HepG2 (cell line): ENCODE measurements at regions not wholly inside any gene's neighbourhood (a gene's known extent, or its start where the extent isn't known, plus 50 kb on each side); places are given as distances from the start of the nearest gene placed in this dataset.

Source experiments
- ATAC-seq: fragments of 200-7000 bp; cut with Tn5 transposase; 3 replicates; pipeline ENCODE4 v1.9.1; 2020; ENCODE audit warnings: mild to moderate bottlenecking, moderate library complexity
- BruUV-seq: library from RNA; stranded (reverse); fragments of 400-500 nt; replicated peaks from 2 replicates; lab custom pipeline; 2021; lab: Mats Ljungman, UMichigan
- CTCF ChIA-PET: fragments of 300-600 bp; formaldehyde crosslinking; extraction: SDS; loops from one replicate; lab custom pipeline; 2021; ENCODE audit warnings: low total read pairs, inconsistent platforms, low intra/inter-chr PET ratio; lab: Yijun Ruan, JAX
- POLR2A ChIA-PET: fragments of 350-600 bp; sonication (Branson Sonifier 250); formaldehyde crosslinking; loops from one replicate; lab custom pipeline; 2020; ENCODE audit warnings: antibody characterized with exemption, inconsistent platforms; lab: Yijun Ruan, JAX
- DNase-seq: peaks from one replicate; pipeline ENCODE4 v3.0.0-alpha.2; 2015; ENCODE audit warnings: low spot score
- FAIRE-seq: peaks from 3 replicates; lab custom pipeline; 2011; peaks lifted over from hg19 to GRCh38; lab: Jason Lieb, UNC
- H2AFZ ChIP-seq: one replicate; pipeline ENCODE4 v1.6.1; 2011; ENCODE audit warnings: low read length, inconsistent platforms
- H3K27ac ChIP-seq: fragments of 300-600 bp; 3 replicates; pipeline ENCODE4 v1.8.0; 2011; ENCODE audit warnings: mixed run types, mild to moderate bottlenecking, mixed read lengths, low read length, inconsistent platforms; ENCODE audit not compliant: insufficient read depth; ENCODE audit errors: extremely low read length
- H3K27me3 ChIP-seq, 2 experiments: fragments of 200-600 bp in 1 of 2; 2 replicates in 1 of 2; 3 replicates in 1 of 2; pipeline versions ENCODE4 v1.6.0 to v1.8.0; 2011; ENCODE audit warnings: low read length in 2 of 2, mild to moderate bottlenecking in 2 of 2, moderate library complexity in 2 of 2, inconsistent platforms in 1 of 2; ENCODE audit not compliant: insufficient read depth in 2 of 2, control insufficient read depth in 1 of 2
- H3K36me3 ChIP-seq, 2 experiments: fragments of 200-600 bp in 1 of 2; replicated peaks in 1 of 2; 2 replicates in 1 of 2; 3 replicates in 1 of 2; pipeline versions ENCODE4 v1.5.1 to v1.8.0; 2011; ENCODE audit warnings: low read length in 2 of 2, inconsistent platforms in 1 of 2; ENCODE audit not compliant: insufficient read depth in 2 of 2, control insufficient read depth in 1 of 2
- H3K4me1 ChIP-seq: 2 replicates; pipeline ENCODE4 v1.5.1; 2012; ENCODE audit warnings: low read length, inconsistent platforms; ENCODE audit not compliant: insufficient read depth
- H3K4me2 ChIP-seq: 2 replicates; pipeline ENCODE4 v1.6.0; 2011; ENCODE audit warnings: low read depth, low read length, inconsistent platforms
- H3K4me3 ChIP-seq, 3 experiments: fragments of 200-600 bp in 1 of 3; sonication (generic), shearing (Covaris generic) in 1 of 3; replicated peaks in 1 of 3; 2 replicates each; pipeline ENCODE4 v1.5.1; 2011 to 2016; ENCODE audit warnings: low read length in 3 of 3, inconsistent platforms in 2 of 3, low read depth in 2 of 3, mild to moderate bottlenecking in 2 of 3, control low read depth in 1 of 3, mixed read lengths in 1 of 3; ENCODE audit not compliant: insufficient read depth in 1 of 3
- H3K79me2 ChIP-seq: one replicate; pipeline ENCODE4 v1.6.1; 2011; ENCODE audit warnings: low read length, inconsistent platforms; ENCODE audit not compliant: insufficient read depth
- H3K9ac ChIP-seq: 2 replicates; pipeline ENCODE4 v1.6.0; 2011; ENCODE audit warnings: mild to moderate bottlenecking, low read depth, low read length, inconsistent platforms; ENCODE audit not compliant: insufficient read depth
- H3K9me3 ChIP-seq: 2 replicates; pipeline ENCODE4 v1.5.1; 2012; ENCODE audit warnings: mild to moderate bottlenecking, low read length
- H4K20me1 ChIP-seq: 2 replicates; pipeline ENCODE4 v1.6.0; 2011; ENCODE audit warnings: inconsistent platforms, mild to moderate bottlenecking, low read length, moderate library complexity; ENCODE audit not compliant: insufficient read depth
- BCL6 ChIP-seq: IDR thresholded peaks from 2 replicates; pipeline ENCODE4 v1.6.1; 2016; ENCODE audit warnings: missing genetic modification reagents, missing compliant biosample characterization
- DRAP1 ChIP-seq: IDR thresholded peaks from 2 replicates; pipeline ENCODE4 v1.6.1; 2016; ENCODE audit warnings: missing genetic modification reagents, missing compliant biosample characterization
- ETV6 ChIP-seq: sonication (generic); formaldehyde crosslinking; conservative IDR thresholded peaks from 2 replicates; pipeline ENCODE4 v1.4.0; 2020; ENCODE audit warnings: missing genetic modification reagents
- KAT2B ChIP-seq: fragments of 150-350 bp; IDR thresholded peaks from 2 replicates; pipeline ENCODE4 v1.6.1; 2014; ENCODE audit warnings: low read depth, low read length, borderline replicate concordance
- NFYC ChIP-seq: IDR thresholded peaks from 2 replicates; pipeline ENCODE4 v1.6.1; 2016; ENCODE audit warnings: missing genetic modification reagents, missing compliant biosample characterization
- NRL ChIP-seq: sonication (generic); formaldehyde crosslinking; IDR thresholded peaks from 2 replicates; pipeline ENCODE4 v1.5.0; 2020; ENCODE audit warnings: missing genetic modification reagents, mild to moderate bottlenecking, moderate library complexity, borderline replicate concordance
- REXO4 ChIP-seq: sonication (generic); formaldehyde crosslinking; IDR thresholded peaks from 2 replicates; pipeline ENCODE4 v1.8.0; 2022; ENCODE audit warnings: missing genetic modification reagents, mild to moderate bottlenecking, borderline replicate concordance
- ZBTB1 ChIP-seq: sonication (generic); formaldehyde crosslinking; IDR thresholded peaks from 2 replicates; pipeline ENCODE4 v1.4.0; 2020; ENCODE audit warnings: missing genetic modification reagents, borderline replicate concordance
- ZNF136 ChIP-seq: sonication (generic); formaldehyde crosslinking; IDR thresholded peaks from 2 replicates; pipeline ENCODE4 v1.8.1; 2022; ENCODE audit warnings: low read depth, mild to moderate bottlenecking, moderate library complexity, missing genetic modification reagents
- ZNF367 ChIP-seq: sonication (generic); formaldehyde crosslinking; IDR thresholded peaks from 2 replicates; pipeline ENCODE4 v1.4.0; 2020; ENCODE audit warnings: missing genetic modification reagents, borderline replicate concordance
- ZSCAN5A ChIP-seq: sonication (generic); formaldehyde crosslinking; IDR thresholded peaks from 2 replicates; pipeline ENCODE4 v1.8.0; 2022; ENCODE audit warnings: mild to moderate bottlenecking, missing genetic modification reagents, borderline replicate concordance
- WGBS: methylation state at CpG from one replicate; pipeline ENCODE4 v1.1.6; 2017; ENCODE audit warnings: low lambda C conversion rate; 5-methylcytosine and 5-hydroxymethylcytosine counted together
- in situ Hi-C: cut with HindIII; loops from 2 replicates; pipeline ENCODE4 v1.10.0; 2017; ENCODE audit warnings: low pct_unique_long_range_greater_than_20kb; ENCODE audit not compliant: extremely low pct_ligation_motif_present
- intact Hi-C: fragments of 100-400 bp; cut with micrococcal nuclease; formaldehyde crosslinking; loops from one replicate; pipeline ENCODE4 v1.10.0; 2022; ENCODE audit not compliant: unreplicated experiment

- ChIA-PET POLR2A (no interaction called here), CTCF (no interaction called here)
- Histone ChIP-seq H4K20me1 (no peaks in the 10 kb centered on the region), H3K79me2 (no peaks in the 10 kb centered on the region), H3K27ac (no peak overlapping the region), H3K4me3 (no peak overlapping the region), H3K4me2 (no peak overlapping the region), H2AFZ (no peak overlapping the region), H3K4me1 (peaks cover 12% of the 10 kb centered on the region; the same call in 1 of the 2 replicates), H3K9ac (no peak overlapping the region), H3K27me3 (no peaks in the 10 kb centered on the region), H3K36me3 (no peaks in the 10 kb centered on the region), H3K9me3 (no peaks in the 10 kb centered on the region)
- DNase-seq: no peak
- in situ Hi-C loops (no loop called here), intact Hi-C loops (no loop called here)
- no TSS peak for BruUV-seq
- TF ChIP-seq KAT2B (no peak), ZSCAN5A (CRISPR knock-in tag) (no peak), ZNF367 (CRISPR knock-in tag) (no peak)
- ATAC-seq: no peak
- no peak for FAIRE-seq
- 21% methylated on average over 3 of the region's 3 CpGs for WGBS
Observed at GRCh38 chr4:79211490-79211889, 114.4 kb downstream of the NAA11 start.

- Histone ChIP-seq H3K4me2 (peak overlapping the region; percentile 56; the same call in 1 of the 2 replicates), H3K4me3 (no peak overlapping the region), H3K9me3 (no peaks in the 10 kb centered on the region), H4K20me1 (no peaks in the 10 kb centered on the region), H3K79me2 (no peaks in the 10 kb centered on the region), H3K27ac (no peak overlapping the region), H3K9ac (no peak overlapping the region), H3K4me1 (peaks cover 12% of the 10 kb centered on the region; the same call in 1 of the 2 replicates), H3K36me3 (no peaks in the 10 kb centered on the region), H3K27me3 (no peaks in the 10 kb centered on the region), H2AFZ (peak overlapping the region; percentile 74)
- DNase-seq (no peak), ATAC-seq (no peak), FAIRE-seq (no peak)
- intact Hi-C loops (no loop called here), in situ Hi-C loops (no loop called here)
- 73% methylated on average over 7 of the region's 7 CpGs for WGBS
- POLR2A ChIA-PET: no interaction called here
- TF ChIP-seq REXO4 (CRISPR knock-in tag) (no peak), DRAP1 (no peak), NRL (CRISPR knock-in tag) (no peak), ZBTB1 (CRISPR knock-in tag) (no peak), ZNF136 (CRISPR knock-in tag) (no peak), NFYC (CRISPR knock-in tag) (no peak), ETV6 (CRISPR knock-in tag) (no peak), BCL6 (no peak)
- BruUV-seq: no TSS peak
- CTCF ChIA-PET: no interaction called here
Observed at GRCh38 chr4:79210636-79211049, 115.2 kb downstream of the NAA11 start.
